Rectal smooth muscle tissue (tissue), 1 donor: ENCODE measurements at regions not wholly inside any gene's neighbourhood (a gene's known extent, or its start where the extent isn't known, plus 50 kb on each side); places are given as distances from the start of the nearest gene placed in this dataset.
"Not testable (repeated sequence)": the region's sequence is repeated elsewhere in the genome, so short reads cannot be mapped to it uniquely, and the experiment has no call there.

Source experiments
- H3K27ac ChIP-seq: one replicate; pipeline ENCODE4 v1.7.0; 2013; ENCODE audit warnings: low read depth, low read length, inconsistent platforms
- H3K27me3 ChIP-seq: one replicate; pipeline ENCODE4 v1.7.0; 2013; ENCODE audit warnings: low read length; ENCODE audit not compliant: control insufficient read depth, insufficient read depth
- H3K36me3 ChIP-seq: one replicate; pipeline ENCODE4 v1.7.0; 2013; ENCODE audit warnings: low read length; ENCODE audit not compliant: control insufficient read depth, insufficient read depth
- H3K4me1 ChIP-seq: one replicate; pipeline ENCODE4 v1.7.0; 2013; ENCODE audit warnings: low read length; ENCODE audit not compliant: control insufficient read depth, insufficient read depth
- H3K4me3 ChIP-seq: one replicate; pipeline ENCODE4 v1.7.0; 2013; ENCODE audit warnings: low read length
- H3K9ac ChIP-seq: one replicate; pipeline ENCODE4 v1.7.0; 2013; ENCODE audit warnings: low read length

DNA sequence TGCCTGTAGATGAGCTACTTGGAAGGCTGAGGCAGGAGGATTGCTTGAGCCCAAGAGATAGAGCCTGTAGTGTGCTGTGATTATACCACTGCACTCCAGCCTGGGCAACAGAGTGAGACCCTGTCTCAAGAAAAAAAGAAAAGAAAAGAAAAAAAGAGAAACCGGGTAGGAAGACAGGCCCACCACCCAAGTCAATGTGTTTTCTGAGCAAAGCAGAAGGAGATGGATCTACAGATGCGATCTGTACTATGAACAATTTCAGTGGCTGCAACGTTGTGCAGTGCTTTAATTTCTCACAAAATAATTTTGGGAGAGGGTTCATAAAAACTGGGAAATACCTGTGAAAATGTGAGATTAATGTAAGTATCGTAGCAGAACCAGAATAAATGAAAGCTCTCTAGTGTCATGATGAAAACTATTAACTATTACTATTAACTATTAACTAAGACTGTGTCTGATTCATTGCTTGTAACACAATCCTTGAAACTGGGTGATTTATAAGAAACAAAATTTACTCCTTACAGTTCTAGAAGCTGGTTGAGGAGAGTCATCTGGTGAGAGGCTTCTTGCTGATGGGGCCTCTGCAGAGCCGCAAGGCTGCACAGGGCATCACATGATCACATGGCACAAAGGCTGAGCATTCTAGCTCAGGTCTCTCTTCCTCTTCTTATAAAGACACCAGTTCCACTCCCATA is 233.1 kb upstream of the ZNF217 start:
- Histone ChIP-seq H3K27ac (no peak overlapping the region), H3K9ac (no peak overlapping the region), H3K36me3 (no peaks in the 10 kb centered on the region), H3K27me3 (no peaks in the 10 kb centered on the region), H3K4me1 (peaks cover 10% of the 10 kb centered on the region), H3K4me3 (no peak overlapping the region)

- peaks cover 10% of the 10 kb centered on the region for H3K4me1 ChIP-seq
- no peaks in the 10 kb centered on the region for H3K27me3 ChIP-seq
- no peak overlapping the region for H3K4me3 ChIP-seq
- H3K27ac ChIP-seq = no peak overlapping the region
- no peaks in the 10 kb centered on the region for H3K36me3 ChIP-seq
- no peak overlapping the region for H3K9ac ChIP-seq
Measured at GRCh38 chr20:53826090-53826489, 232.5 kb upstream of the ZNF217 start.

DNA sequence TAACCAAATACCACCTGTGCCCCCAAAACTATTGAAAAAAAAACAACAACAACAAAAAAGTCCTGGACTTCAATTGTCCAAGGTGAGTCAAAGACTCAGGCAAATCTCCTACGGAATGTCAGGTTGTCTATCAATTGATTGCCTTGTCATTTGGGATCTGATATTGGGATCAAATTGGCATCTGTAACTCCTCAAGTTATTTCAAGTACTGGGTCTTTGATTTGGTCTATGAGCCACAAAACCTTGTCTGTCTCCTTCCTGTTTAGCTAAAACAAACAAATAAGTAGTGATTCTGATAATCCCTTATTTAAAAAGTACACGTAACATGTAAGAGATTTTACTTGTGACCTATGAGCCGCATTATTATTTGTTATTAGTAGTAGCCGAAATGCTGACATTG is 231.6 kb upstream of the ZNF217 start:
- Histone ChIP-seq H3K27me3 (no peaks in the 10 kb centered on the region), H3K36me3 (no peaks in the 10 kb centered on the region), H3K27ac (no peak overlapping the region), H3K9ac (no peak overlapping the region), H3K4me1 (peaks cover 10% of the 10 kb centered on the region), H3K4me3 (no peak overlapping the region)

GRCh38 chr20:53824779-53825178 is 231.1 kb upstream of the ZNF217 start:
- H3K36me3 ChIP-seq = no peaks in the 10 kb centered on the region
- H3K4me1 ChIP-seq = peaks cover 7% of the 10 kb centered on the region
- H3K4me3 ChIP-seq = no peak overlapping the region
- H3K27me3 ChIP-seq = no peaks in the 10 kb centered on the region
- H3K9ac ChIP-seq = no peak overlapping the region
- no peak overlapping the region for H3K27ac ChIP-seq

GRCh38 chr20:53823121-53823764 is 229.6 kb upstream of the ZNF217 start:
- H3K27ac ChIP-seq = no peak overlapping the region
- no peak overlapping the region for H3K4me3 ChIP-seq
- peaks cover 7% of the 10 kb centered on the region for H3K4me1 ChIP-seq
- no peak overlapping the region for H3K9ac ChIP-seq
- no peaks in the 10 kb centered on the region for H3K27me3 ChIP-seq
- H3K36me3 ChIP-seq = no peaks in the 10 kb centered on the region

- H3K4me1 ChIP-seq = peaks cover 5% of the 10 kb centered on the region
- no peak overlapping the region for H3K9ac ChIP-seq
- no peaks in the 10 kb centered on the region for H3K36me3 ChIP-seq
- H3K27me3 ChIP-seq = no peaks in the 10 kb centered on the region
- no peak overlapping the region for H3K27ac ChIP-seq
- no peak overlapping the region for H3K4me3 ChIP-seq
Measured at GRCh38 chr20:53822534-53822933, 228.9 kb upstream of the ZNF217 start.

DNA sequence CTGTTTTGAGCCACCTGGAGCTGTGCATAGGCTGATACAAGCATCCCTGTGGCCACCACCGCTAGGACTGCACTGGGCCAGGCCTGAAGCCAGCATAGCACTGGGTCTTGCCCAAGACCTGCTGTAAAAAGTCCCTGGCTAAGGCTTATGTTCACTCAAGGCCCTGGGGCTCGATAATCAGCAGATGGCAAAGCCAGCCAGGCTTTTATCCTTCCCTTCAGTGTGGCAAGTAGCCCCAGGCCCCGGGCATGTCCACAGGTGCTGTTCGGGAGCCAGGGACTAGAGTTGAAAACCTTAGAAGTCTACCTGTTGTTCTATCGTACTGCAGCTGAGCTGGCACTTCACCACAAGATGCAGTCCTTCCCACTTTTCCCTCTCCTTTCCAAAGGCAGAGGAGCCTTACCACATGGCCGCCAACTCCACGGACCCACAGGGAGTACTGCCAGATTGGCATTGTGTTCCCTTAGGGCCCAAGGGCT is 226.4 kb upstream of the ZNF217 start:
- Histone ChIP-seq H3K27ac (no peak overlapping the region), H3K27me3 (no peaks in the 10 kb centered on the region), H3K36me3 (no peaks in the 10 kb centered on the region), H3K4me1 (no peaks in the 10 kb centered on the region), H3K9ac (no peak overlapping the region), H3K4me3 (no peak overlapping the region)

DNA sequence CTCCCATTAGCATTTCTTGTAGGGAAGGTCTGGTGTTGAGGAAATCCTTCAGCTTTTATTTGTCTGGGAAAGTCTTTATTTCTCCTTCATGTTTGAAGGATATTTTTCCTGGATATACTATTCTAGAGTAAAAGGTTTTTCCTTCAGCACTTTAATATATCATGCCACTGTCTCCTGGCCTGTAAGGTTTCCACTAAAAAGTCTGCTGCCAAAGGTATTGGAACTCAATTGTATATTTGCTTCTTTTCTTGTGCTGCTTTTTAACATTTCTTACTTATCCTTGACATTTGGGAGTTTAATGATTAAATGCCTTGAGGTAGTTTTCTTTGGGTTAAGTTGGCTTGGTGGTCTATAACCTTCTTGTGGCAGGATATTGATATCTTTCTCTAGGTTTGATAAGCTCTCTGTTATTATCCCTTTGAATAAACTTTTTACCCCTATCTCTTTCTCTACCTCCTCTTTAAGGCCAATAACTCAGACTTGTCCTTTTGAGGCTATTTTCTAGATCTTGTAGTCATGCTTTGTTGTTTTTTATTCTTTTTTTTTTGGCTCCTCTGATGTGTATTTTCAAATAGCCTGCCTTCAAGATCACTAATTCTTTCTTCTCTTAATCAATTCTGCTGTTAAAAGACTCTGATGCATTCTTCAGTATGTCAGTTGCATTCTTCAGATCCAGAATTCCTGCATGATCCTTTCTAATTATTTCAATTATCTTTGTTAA is 225.0 kb upstream of the ZNF217 start:
- Histone ChIP-seq H3K9ac (no peak overlapping the region), H3K36me3 (no peaks in the 10 kb centered on the region), H3K4me1 (no peaks in the 10 kb centered on the region), H3K4me3 (no peak overlapping the region), H3K27me3 (no peaks in the 10 kb centered on the region), H3K27ac (no peak overlapping the region)

- not testable (repeated sequence) for H3K9ac ChIP-seq, H3K4me1 ChIP-seq
Measured at GRCh38 chr20:53817513-53817912, 223.9 kb upstream of the ZNF217 start.

DNA sequence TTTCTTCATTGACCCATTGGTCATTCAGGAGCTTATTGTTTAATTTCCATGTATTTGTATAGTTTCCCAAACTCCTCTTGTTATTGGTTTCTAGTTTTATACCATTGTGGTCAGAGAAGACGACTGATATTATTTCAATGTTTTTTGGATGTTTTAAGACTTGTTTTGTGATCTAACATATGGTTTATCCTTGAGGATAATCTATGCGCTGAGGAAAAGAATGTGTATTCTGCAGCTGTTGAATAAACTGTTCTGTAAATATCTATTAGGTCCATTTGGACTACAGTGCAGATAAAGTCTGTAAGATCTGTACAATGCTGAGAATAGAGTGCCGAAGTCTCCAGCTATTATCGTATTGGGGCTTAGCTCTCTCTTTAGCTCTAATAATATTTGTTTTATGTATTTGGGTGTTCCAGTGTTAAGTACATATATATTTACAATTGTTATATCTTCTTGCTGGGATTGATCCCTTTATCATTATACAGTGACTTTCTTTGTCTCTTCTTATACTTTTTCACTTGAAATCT is 223.3 kb upstream of the ZNF217 start:
- H3K27ac ChIP-seq = no peak overlapping the region
- H3K27me3 ChIP-seq = no peaks in the 10 kb centered on the region
- H3K36me3 ChIP-seq = no peaks in the 10 kb centered on the region
- H3K4me1 ChIP-seq = no peaks in the 10 kb centered on the region
- H3K9ac ChIP-seq = no peak overlapping the region
- no peak overlapping the region for H3K4me3 ChIP-seq

More at GRCh38 chr20:53817513-53817912, 223.9 kb upstream of the ZNF217 start:
- H3K4me3 ChIP-seq, H3K27ac ChIP-seq, H3K27me3 ChIP-seq, H3K36me3 ChIP-seq: not testable (repeated sequence)

- no peak overlapping the region for H3K4me3 ChIP-seq
- H3K27ac ChIP-seq = no peak overlapping the region
- H3K27me3 ChIP-seq = no peaks in the 10 kb centered on the region
- H3K9ac ChIP-seq = no peak overlapping the region
- H3K4me1 ChIP-seq = no peaks in the 10 kb centered on the region
- H3K36me3 ChIP-seq = no peaks in the 10 kb centered on the region
Measured at GRCh38 chr20:53815509-53815908, 221.9 kb upstream of the ZNF217 start.

GRCh38 chr20:53814060-53814459 is 220.4 kb upstream of the ZNF217 start:
- H3K9ac ChIP-seq = no peak overlapping the region
- no peaks in the 10 kb centered on the region for H3K36me3 ChIP-seq
- H3K4me3 ChIP-seq = no peak overlapping the region
- no peaks in the 10 kb centered on the region for H3K27me3 ChIP-seq
- no peaks in the 10 kb centered on the region for H3K4me1 ChIP-seq
- no peak overlapping the region for H3K27ac ChIP-seq
